GM18520 (cell line): ENCODE measurements at regions not wholly inside any gene's neighbourhood (a gene's known extent, or its start where the extent isn't known, plus 50 kb on each side); places are given as distances from the start of the nearest gene placed in this dataset.

ENCODE experiments used
- ATAC-seq: cut with Tn5 transposase; IDR thresholded peaks from one replicate; pipeline ENCODE4 v1.9.1; 2021; ENCODE audit not compliant: unreplicated experiment

- ATAC-seq: no peak
Measured at GRCh38 chr7:46162609-46163008, 241.5 kb upstream of the IGFBP3 start.

DNA sequence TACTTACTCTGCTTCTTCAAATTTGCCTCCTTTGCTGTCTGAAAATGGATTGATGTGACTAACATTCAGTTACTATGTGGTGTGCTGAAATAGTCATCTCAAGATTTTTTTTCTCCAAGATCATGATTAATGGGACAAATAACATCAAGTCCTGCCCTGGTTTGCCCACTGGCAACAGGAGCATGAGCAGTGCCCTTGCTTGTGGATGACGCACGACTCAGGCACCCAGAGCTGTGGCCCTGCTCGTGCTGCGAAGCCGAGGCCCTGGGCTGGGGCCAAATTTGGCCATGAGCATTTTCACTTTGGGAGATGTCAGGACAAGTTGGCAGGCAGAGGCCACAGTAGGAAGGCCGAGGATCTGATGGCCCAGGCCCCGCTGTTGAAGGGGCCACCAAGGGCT, 239.8 kb upstream of the IGFBP3 start:
- no peak for ATAC-seq

DNA sequence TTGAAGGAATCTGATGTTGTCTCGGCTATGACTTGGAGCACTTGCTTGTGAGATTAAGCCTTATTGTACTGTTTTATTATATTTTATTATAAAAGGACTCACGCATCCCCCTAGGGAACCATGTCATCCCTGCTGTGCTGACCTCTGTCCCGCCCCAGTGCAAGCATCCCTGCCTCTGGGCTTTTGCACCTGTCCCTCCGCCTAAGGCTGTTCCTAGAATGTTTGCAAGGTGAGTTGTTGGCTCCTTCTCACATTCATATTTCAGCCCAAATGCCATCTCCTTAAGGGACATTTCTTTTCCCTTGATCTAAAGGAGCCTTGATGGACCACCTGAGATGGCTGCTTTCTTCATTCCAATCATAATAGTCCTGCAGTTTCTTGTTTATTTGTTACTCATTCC, 236.9 kb upstream of the IGFBP3 start:
- no peak for ATAC-seq

DNA sequence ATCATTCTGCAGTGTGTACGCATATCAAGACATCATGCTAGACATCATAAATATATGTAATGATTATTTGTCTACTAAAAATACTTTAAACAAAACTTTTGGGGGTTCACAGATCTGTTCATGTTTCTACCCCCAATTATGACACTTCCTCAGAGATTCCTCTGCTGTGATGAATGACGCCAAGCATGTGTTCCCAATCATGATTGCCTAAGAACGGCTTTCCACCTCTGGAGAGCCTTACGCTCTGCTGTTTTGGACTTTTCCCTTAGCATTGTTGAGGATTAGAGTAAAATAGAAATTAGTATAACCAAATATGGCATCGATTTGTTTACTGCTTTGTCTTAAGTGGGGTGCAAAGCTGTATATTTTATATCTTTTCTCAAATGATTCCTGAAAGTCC, 236.3 kb upstream of the IGFBP3 start:
- ATAC-seq: no peak

DNA sequence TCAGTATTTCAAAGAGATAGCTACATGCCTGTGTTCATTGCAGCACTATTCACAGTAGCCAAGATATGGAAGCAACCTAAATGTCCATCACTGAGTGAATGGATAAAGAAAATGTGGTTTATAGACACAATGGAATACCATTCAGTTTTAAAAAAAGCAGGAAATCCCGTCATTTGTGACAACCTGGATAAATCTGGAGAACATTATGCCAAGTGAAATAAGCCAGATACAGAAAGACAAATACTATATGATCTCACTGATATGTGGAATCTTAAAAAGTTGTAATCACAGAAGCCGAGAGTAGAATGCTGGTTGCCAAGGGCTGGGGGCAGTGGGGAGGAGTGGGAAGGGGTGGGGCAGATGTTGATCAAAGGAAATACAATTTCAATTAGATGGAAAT, 235.8 kb upstream of the IGFBP3 start:
- ATAC-seq: no peak

- ATAC-seq: no peak
Measured at GRCh38 chr7:46156086-46156485, 235.0 kb upstream of the IGFBP3 start.

DNA sequence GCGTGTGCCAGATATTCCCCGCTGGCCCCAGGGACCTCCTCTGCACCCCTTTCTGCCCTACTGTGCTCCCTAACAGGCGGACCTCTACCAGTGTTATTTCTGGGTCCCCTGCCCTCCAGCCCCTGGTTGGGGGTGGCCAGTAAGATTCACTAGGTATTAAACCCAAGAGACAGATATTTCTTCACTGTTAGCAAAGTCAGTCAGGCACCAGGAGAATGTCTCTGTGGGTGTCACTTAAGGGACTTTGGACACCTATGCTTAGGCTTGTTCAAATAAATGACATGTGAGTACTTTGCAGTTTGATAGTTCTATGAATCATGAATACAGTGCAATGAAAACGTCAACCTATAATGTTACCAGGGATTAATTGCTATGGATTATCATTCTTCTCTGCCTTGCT, 234.3 kb upstream of the IGFBP3 start:
- no peak for ATAC-seq

- peak; percentile 78 for ATAC-seq
Measured at GRCh38 chr7:46153951-46154787, 233.1 kb upstream of the IGFBP3 start.

- ATAC-seq: peak; percentile 14
Measured at GRCh38 chr7:46153583-46153950, 232.5 kb upstream of the IGFBP3 start.

- ATAC-seq: no peak
Measured at GRCh38 chr7:46152696-46153095, 231.6 kb upstream of the IGFBP3 start.

GRCh38 chr7:46150721-46151120, 229.6 kb upstream of the IGFBP3 start:
- no peak for ATAC-seq

GRCh38 chr7:46150202-46150601, 229.1 kb upstream of the IGFBP3 start:
- ATAC-seq: no peak

DNA sequence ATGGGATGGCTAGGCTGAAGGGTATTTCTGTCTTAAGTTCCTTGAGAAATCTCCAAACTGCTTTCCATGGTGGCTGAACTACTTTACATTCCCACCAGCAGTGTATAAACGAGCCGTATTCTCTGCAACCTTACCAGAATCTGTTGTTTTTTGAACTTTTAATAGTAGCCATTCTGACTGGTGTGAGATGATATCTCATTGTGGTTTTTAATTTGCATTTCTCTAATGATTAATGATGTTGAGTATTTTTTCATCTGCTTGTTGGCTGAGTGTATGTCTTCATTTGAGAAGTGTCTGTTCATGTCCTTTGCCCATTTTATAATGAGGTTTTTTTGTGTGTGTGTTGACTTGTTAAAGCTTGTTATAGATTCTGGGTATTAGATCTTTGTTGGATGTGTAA, 226.8 kb upstream of the IGFBP3 start:
- no peak for ATAC-seq

DNA sequence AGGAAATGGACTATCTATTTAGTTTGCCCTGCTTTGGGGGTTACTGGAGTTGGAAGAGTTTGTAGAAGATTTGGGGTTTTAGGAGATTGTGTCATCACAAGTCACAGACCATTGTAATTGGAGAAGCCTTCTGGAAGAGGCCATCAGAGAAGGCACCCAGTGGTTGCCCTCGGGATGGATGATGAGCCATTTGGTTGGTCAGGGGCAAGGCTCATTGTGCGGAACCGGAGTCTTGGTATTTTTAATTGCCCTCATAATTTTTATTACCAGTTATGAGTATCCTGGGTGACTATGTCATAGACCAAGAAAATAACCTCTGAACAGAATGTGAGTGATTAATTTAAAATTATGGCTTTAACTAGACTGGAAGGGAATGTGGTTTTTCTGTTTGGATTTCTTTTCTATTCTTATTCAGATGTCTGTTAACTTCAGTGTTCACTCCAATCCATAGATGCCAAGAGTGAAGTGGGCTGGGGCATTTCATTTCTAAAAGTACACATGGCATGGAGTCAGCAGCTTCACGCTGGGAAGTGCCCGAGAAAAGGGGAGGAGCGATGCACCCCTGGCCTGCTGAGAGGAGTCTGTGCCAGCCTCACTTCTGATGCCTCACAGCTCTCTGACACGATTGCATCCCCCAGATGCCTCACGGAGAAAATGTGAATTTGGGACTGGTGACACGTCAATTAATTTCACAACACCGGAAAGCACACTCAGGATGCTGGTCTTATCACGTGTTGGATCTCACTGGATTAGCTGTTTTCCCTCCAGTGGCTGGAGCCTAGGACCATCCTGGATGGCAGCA, 225.6 kb upstream of the IGFBP3 start:
- no peak for ATAC-seq

DNA sequence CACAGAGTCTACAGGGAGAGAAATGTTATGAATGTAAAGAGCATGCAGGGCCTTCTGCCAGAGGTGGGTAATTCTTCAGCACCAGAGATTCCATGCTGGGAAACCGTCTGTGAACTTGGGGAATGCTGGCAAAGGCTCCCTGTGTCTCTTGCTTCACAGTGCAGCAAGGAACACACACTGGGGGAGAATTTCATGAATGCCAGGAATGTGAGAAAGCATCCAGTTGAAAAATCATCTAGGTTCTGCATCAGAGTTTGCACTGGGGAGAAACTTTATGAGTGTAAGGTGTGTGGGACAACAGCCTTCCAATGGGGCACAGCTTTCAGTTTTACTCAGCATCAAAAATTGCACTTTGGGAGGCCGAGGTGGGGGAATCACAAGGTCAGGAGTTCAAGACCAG, 224.3 kb upstream of the IGFBP3 start:
- ATAC-seq: no peak

GRCh38 chr7:46143949-46144917, 223.2 kb upstream of the IGFBP3 start:
- ATAC-seq: no peak

GRCh38 chr7:46143421-46143820, 222.3 kb upstream of the IGFBP3 start:
- no peak for ATAC-seq

DNA sequence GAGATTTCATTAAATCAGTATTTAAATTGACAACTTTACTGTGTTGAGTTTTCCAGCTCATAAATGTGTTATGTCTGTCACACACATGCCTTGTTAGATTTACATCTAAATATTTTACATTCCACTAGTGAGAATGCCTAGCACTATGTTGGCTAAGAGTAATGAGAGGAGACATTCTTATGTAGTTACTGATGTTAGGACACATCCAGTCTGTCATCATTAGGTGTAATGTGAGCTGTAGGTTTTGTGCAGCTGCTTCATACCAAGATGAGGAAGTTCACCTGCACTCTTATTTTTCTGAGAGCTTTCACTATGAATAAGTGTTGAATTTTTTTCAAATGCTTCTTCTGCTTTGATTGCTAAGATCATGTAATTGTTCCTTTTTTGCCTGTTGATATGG, 218.0 kb upstream of the IGFBP3 start:
- peak; percentile 91 for ATAC-seq

DNA sequence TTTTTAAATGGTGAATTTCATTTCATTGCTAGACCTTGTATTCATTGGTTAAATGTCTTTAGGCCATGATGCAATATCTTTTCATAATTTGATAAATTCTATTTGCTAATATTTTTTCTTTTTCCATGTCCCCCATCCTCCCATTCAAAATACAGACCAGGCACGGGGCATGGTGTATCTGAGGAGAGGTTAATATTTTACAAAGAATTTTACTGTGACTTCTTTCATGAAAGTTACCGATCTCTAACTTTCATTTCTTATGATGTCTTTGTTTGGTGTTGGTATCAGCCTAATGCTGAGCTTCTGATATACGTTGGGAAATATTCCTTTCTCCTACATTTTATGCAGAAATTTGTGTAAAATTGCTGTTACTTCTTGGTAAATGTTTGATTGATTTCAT, 216.7 kb upstream of the IGFBP3 start:
- no peak for ATAC-seq

- ATAC-seq: no peak
Measured at GRCh38 chr7:46135557-46135956, 214.5 kb upstream of the IGFBP3 start.

DNA sequence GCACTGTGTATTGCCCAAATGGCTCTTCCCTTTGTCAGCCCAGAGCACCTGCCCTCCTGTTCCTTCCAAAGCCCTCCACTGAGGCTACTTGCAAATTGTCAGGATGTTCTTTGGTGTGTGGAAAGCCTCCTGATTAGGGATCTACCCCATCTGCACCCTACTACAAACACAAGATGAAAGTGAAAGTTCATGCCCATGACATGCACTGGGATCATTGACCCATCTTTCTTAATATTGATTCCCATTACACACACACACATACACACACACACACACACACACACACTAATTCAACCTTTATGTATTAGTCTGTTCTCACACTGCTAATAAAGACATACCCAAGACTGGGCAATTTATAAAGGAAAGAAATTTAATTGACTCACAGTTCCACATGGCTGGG, 213.7 kb upstream of the IGFBP3 start:
- no peak for ATAC-seq
